Duodenal mucosa (tissue), 2 donors: ENCODE measurements at regions not wholly inside any gene's neighbourhood (a gene's known extent, or its start where the extent isn't known, plus 50 kb on each side); places are given as distances from the start of the nearest gene placed in this dataset.
A peak's percentile ranks its signal among the peaks of the same experiment; 100 is the strongest.
"Not testable (repeated sequence)": the region's sequence is repeated elsewhere in the genome, so short reads cannot be mapped to it uniquely, and the experiment has no call there.

ENCODE experiments used
- H3K27ac ChIP-seq: one replicate; pipeline ENCODE4 v1.7.0; 2013; ENCODE audit warnings: low read depth, low read length
- H3K27me3 ChIP-seq, 2 donors: one replicate each; pipeline ENCODE4 v1.7.0; 2013; ENCODE audit warnings: low read length in 2 of 2, control low read depth in 1 of 2; ENCODE audit not compliant: insufficient read depth in 2 of 2, control insufficient read depth in 1 of 2
- H3K36me3 ChIP-seq, 2 donors: one replicate each; pipeline ENCODE4 v1.7.0; 2013; ENCODE audit warnings: low read length in 2 of 2, control low read depth in 1 of 2; ENCODE audit not compliant: insufficient read depth in 2 of 2, control insufficient read depth in 1 of 2
- H3K4me1 ChIP-seq, 2 donors: one replicate each; pipeline ENCODE4 v1.7.0; 2013; ENCODE audit warnings: low read length in 2 of 2, control low read depth in 1 of 2; ENCODE audit not compliant: insufficient read depth in 2 of 2, control insufficient read depth in 1 of 2
- H3K4me3 ChIP-seq, 2 donors: one replicate each; pipeline ENCODE4 v1.7.0; 2013; ENCODE audit warnings: low read length in 2 of 2, low read depth in 1 of 2
- H3K9ac ChIP-seq, 2 donors: one replicate each; pipeline ENCODE4 v1.7.0; 2013; ENCODE audit warnings: low read length in 2 of 2, low read depth in 1 of 2
- H3K9me3 ChIP-seq, 2 donors: one replicate each; pipeline ENCODE4 v1.7.0; 2013; ENCODE audit warnings: low read length in 2 of 2, control low read depth in 1 of 2; ENCODE audit not compliant: control insufficient read depth in 1 of 2

- Histone ChIP-seq H3K9ac (no peak overlapping the region), H3K4me3 (no peak overlapping the region), H3K36me3 (no peaks in the 10 kb centered on the region), H3K9me3 (no peaks in the 10 kb centered on the region), H3K4me1 (no peaks in the 10 kb centered on the region), H3K27me3 (no peaks in the 10 kb centered on the region), H3K27ac (no peak overlapping the region)
These were observed 120.6 kb upstream of the FOXP2 start for GRCh38 chr7:114294036-114294435.

GRCh38 chr7:114293289-114294012 lies 121.2 kb upstream of the FOXP2 start:
- H3K9me3 ChIP-seq: no peaks in the 10 kb centered on the region
- no peaks in the 10 kb centered on the region for H3K36me3 ChIP-seq
- H3K27me3 ChIP-seq: no peaks in the 10 kb centered on the region
- no peak overlapping the region for H3K27ac ChIP-seq
- H3K9ac ChIP-seq: no peak overlapping the region
- H3K4me1 ChIP-seq: no peaks in the 10 kb centered on the region
- no peak overlapping the region for H3K4me3 ChIP-seq

GRCh38 chr7:114279901-114280300 lies 134.7 kb upstream of the FOXP2 start:
- no peaks in the 10 kb centered on the region for H3K36me3 ChIP-seq
- no peak overlapping the region for H3K4me3 ChIP-seq
- H3K9me3 ChIP-seq: no peaks in the 10 kb centered on the region
- no peaks in the 10 kb centered on the region for H3K27me3 ChIP-seq
- H3K4me1 ChIP-seq: no peaks in the 10 kb centered on the region
- no peak overlapping the region for H3K9ac ChIP-seq
- H3K27ac ChIP-seq: no peak overlapping the region

GRCh38 chr7:114273218-114273617 lies 141.4 kb upstream of the FOXP2 start:
- Histone ChIP-seq H3K4me3 (no peak overlapping the region), H3K27me3 (no peaks in the 10 kb centered on the region), H3K4me1 (no peaks in the 10 kb centered on the region), H3K9me3 (no peaks in the 10 kb centered on the region), H3K27ac (no peak overlapping the region), H3K9ac (no peak overlapping the region), H3K36me3 (no peaks in the 10 kb centered on the region)

- Histone ChIP-seq H3K27ac (no peak overlapping the region), H3K36me3 (no peaks in the 10 kb centered on the region), H3K4me3 (no peak overlapping the region), H3K27me3 (no peaks in the 10 kb centered on the region), H3K9ac (no peak overlapping the region), H3K4me1 (no peaks in the 10 kb centered on the region), H3K9me3 (no peaks in the 10 kb centered on the region)
These were observed 144.9 kb upstream of the FOXP2 start for GRCh38 chr7:114269714-114270113.

- not testable (repeated sequence) for H3K36me3 ChIP-seq, H3K9me3 ChIP-seq, H3K4me3 ChIP-seq, H3K4me1 ChIP-seq, H3K27me3 ChIP-seq, H3K9ac ChIP-seq, H3K27ac ChIP-seq
These were observed 147.1 kb upstream of the FOXP2 start for GRCh38 chr7:114267550-114267949.

GRCh38 chr7:114264023-114264422 lies 150.6 kb upstream of the FOXP2 start:
- Histone ChIP-seq H3K4me1 (no peaks in the 10 kb centered on the region), H3K4me3 (no peak overlapping the region), H3K36me3 (no peaks in the 10 kb centered on the region), H3K9ac (no peak overlapping the region), H3K9me3 (no peaks in the 10 kb centered on the region), H3K27me3 (no peaks in the 10 kb centered on the region), H3K27ac (no peak overlapping the region)

- no peaks in the 10 kb centered on the region for H3K27me3 ChIP-seq
- no peak overlapping the region for H3K27ac ChIP-seq
- no peaks in the 10 kb centered on the region for H3K9me3 ChIP-seq
- no peak overlapping the region for H3K9ac ChIP-seq
- H3K4me3 ChIP-seq: no peak overlapping the region
- no peaks in the 10 kb centered on the region for H3K4me1 ChIP-seq
- no peaks in the 10 kb centered on the region for H3K36me3 ChIP-seq
These were observed 151.4 kb upstream of the FOXP2 start for GRCh38 chr7:114263219-114263618.

GRCh38 chr7:114255404-114255841 lies 159.2 kb upstream of the FOXP2 start:
- Histone ChIP-seq H3K27ac (no peak overlapping the region), H3K27me3 (no peaks in the 10 kb centered on the region), H3K4me3 (peak overlapping the region in 1 of 2 donors; percentile 43), H3K36me3 (no peaks in the 10 kb centered on the region), H3K9ac (no peak overlapping the region), H3K4me1 (no peaks in the 10 kb centered on the region), H3K9me3 (no peaks in the 10 kb centered on the region)

GRCh38 chr7:114243646-114244045 lies 171.0 kb upstream of the FOXP2 start:
- Histone ChIP-seq H3K27me3 (no peaks in the 10 kb centered on the region), H3K27ac (no peak overlapping the region), H3K9ac (no peak overlapping the region), H3K36me3 (no peaks in the 10 kb centered on the region), H3K9me3 (no peaks in the 10 kb centered on the region), H3K4me3 (no peak overlapping the region), H3K4me1 (no peaks in the 10 kb centered on the region)
